C4-2B (cell line): ENCODE measurements at regions not wholly inside any gene's neighbourhood (a gene's known extent, or its start where the extent isn't known, plus 50 kb on each side); places are given as distances from the start of the nearest gene placed in this dataset.

Experiments used
- ZFX ChIP-seq: fragments of 450-650 bp; IDR thresholded peaks from 2 replicates; pipeline ENCODE4 v1.6.1; 2017
- TF ChIP-seq, protein P1 (sequence below): fragments of 450-650 bp; conservative IDR thresholded peaks from 2 replicates; pipeline ENCODE4 v1.5.1; 2017; ENCODE audit warnings: mild to moderate bottlenecking

DNA sequence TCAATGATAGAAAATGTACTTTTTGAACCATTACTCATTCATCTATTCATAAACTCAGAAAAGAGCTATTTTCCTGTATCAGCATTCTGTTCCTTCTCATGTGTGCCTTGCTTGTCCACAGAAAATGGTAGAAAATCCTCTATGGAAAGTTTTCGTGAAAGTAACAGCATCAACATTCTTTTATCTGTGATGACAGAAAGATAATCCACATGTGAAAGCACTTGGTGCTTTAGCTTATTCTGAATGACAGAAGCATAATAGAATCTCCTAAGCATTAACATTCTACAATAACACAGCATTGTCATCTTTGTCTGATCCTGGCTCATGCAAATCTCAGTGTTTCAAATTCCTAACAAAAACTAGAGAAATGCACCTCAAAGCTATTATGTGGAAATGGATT is 431.9 kb downstream of the ADAMTS20 start:
- TF ChIP-seq, protein P1, sequence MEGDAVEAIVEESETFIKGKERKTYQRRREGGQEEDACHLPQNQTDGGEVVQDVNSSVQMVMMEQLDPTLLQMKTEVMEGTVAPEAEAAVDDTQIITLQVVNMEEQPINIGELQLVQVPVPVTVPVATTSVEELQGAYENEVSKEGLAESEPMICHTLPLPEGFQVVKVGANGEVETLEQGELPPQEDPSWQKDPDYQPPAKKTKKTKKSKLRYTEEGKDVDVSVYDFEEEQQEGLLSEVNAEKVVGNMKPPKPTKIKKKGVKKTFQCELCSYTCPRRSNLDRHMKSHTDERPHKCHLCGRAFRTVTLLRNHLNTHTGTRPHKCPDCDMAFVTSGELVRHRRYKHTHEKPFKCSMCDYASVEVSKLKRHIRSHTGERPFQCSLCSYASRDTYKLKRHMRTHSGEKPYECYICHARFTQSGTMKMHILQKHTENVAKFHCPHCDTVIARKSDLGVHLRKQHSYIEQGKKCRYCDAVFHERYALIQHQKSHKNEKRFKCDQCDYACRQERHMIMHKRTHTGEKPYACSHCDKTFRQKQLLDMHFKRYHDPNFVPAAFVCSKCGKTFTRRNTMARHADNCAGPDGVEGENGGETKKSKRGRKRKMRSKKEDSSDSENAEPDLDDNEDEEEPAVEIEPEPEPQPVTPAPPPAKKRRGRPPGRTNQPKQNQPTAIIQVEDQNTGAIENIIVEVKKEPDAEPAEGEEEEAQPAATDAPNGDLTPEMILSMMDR, result no peak
- no peak for TF ChIP-seq ZFX
